GM18520 (cell line): ENCODE measurements at regions not wholly inside any gene's neighbourhood (a gene's known extent, or its start where the extent isn't known, plus 50 kb on each side); places are given as distances from the start of the nearest gene placed in this dataset.

Experiments used
- ATAC-seq: cut with Tn5 transposase; IDR thresholded peaks from one replicate; pipeline ENCODE4 v1.9.1; 2021; ENCODE audit not compliant: unreplicated experiment

GRCh38 chr2:160994141-160995002, 165.9 kb upstream of the TANK start:
- peak; percentile 69 for ATAC-seq

DNA sequence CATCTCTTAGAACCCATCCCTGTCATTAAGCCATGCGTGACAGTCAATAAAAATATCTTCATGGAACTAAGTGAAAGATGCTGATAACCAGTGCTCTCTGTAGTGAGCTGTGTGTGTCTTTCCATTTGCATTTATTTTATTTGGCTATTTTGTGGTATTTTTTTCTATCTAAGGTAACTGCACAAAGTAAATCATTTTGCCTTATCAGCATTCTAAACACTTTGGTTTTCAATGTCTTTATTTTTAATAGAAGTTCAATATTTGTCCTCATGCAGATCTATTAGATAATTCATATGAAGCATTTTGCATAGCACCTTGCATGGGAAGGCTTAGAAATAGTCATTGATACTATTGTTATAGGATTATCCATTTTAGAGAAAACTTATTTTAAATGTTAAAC, 163.6 kb upstream of the TANK start:
- ATAC-seq: no peak

DNA sequence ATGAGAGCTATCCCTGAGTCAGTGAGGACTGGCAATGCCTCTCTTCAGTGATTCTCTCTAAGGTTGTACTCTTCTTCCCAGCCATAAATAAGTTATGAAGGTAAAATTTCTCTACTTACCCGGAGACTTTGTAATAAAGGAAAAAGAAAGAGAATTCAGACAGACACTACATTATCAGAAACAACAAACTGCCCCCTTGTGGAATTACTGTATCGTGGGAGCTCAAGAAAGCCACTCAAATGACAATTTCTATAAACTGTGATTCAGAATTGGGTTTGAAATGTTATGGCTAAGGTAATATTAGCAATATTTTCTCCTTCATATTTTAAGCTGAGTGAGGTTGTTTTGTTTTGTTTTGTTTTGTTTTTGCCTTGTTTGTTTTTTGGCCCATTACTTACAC, 155.8 kb upstream of the TANK start:
- no peak for ATAC-seq

DNA sequence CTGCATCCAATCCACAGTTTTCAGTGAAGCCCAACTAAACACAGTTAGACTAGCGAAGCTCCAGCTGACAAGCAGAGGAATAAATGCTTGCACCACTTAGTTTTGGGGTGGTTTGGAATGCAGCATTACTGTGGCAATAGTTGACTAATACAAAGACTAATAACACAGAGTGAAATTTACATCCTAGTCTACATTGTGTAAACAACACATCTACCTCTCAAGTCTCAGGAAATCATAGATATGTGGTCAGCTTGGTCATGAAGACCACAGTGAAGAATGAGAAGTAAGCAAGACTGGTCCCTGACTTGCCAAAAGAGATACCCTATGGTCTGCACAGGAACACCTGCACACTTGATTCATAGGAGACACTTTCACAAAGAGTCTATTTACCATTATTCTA, 155.1 kb upstream of the TANK start:
- ATAC-seq: no peak

- no peak for ATAC-seq
Measured at GRCh38 chr2:161008311-161008710, 151.9 kb upstream of the TANK start.

DNA sequence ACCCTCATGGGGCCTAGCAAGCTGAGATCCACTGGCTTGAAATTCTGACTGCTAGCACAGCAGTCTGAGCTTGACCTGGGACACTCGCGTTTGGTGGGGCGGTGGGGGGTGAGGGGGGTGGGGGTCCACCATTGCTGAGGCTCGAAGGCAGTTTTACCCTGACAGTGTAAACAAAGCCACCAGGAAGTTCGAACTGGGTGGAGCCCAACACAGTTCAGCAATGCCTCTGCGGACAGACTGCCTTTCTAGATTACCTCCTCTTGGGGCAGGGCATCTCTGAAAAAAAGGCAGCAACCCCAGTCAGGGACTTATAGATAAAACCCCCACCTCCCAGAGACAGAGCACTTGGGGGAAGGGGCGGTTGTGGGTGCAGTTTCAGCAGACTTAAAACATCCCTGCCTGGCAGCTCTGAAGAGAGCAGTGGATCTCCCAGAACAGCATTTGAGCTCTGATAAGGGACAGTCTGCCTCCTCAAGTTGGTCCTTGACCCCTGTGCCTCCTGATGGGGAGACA, 149.7 kb upstream of the TANK start:
- ATAC-seq: no peak

GRCh38 chr2:161017780-161018470, 142.3 kb upstream of the TANK start:
- ATAC-seq: no peak

DNA sequence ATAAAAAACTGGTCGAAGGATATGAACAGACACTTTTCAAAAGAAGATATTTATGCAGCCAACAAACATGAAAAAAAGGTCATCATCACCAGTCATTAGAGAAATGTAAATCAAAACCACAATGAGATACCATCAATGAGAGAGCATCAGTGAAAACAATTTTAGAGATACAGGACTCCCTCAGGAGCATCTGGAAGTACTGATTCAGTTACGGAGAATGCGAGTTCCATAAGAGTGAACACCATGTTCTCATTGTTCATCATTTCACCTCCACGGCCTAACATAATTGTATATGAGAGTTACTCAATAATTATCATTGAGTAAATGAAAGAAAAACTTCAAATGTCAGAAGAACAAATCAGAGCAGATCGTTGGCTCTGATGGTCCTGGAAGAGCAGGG, 140.9 kb upstream of the TANK start:
- no peak for ATAC-seq

DNA sequence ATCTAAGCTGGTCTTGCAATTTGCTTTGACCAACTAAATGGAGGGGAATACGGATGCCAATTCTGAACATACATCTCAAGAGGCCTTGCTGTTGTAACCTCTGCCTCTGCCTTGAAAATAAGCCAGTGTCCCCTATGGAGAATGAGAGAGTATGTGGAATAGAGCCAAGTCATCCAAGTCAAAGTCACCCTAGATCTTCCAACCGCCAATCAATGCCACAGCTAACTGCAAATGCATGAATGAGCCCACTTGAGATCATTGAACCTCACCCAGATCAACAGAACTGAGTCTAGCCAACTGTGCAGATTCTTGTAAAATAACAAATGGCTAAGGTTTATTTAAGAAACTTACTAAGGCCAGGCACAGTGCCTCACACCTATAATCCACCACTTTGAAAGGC, 139.8 kb upstream of the TANK start:
- no peak for ATAC-seq

DNA sequence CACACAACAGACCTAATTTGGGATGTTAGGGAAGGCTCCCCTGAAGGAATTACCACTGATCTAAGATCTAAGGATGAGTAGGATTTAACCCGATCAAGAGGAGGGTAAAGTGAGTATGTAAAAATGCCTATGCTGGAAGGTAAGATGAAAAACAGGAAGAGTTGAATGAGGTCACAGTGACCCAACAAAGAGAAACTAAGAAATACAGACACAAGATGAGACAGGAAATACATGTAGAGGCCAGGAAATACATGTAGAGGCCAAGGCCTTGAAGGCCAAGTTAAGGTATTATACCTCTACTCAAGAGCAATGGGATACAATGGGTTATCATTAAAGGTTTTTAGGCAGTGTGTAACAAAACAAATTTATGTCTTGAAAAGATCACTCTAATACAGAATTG, 131.6 kb upstream of the TANK start:
- ATAC-seq: no peak

- ATAC-seq: no peak
Measured at GRCh38 chr2:161029321-161029720, 130.9 kb upstream of the TANK start.

- no peak for ATAC-seq
Measured at GRCh38 chr2:161030260-161031063, 129.8 kb upstream of the TANK start.

- no peak for ATAC-seq
Measured at GRCh38 chr2:161031511-161031910, 128.7 kb upstream of the TANK start.

DNA sequence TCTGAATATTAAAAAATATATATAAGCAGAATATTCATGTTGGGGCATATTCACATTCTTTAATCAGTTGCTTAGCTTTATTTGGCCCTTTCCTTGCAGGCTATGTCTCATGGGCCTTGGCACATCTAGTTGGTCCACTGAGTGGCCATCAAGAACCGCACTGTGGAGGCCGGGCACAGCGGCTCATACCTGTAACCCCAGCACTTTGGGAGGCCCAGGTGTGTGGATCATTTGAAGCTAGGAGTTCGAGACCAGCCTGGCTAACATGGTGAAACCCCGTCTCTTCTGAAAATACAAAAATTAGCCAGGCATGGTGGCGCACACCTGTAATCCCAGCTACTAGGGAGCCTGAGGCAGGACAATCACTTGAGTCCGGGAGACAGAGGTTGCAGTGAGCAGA, 127.6 kb upstream of the TANK start:
- ATAC-seq: no peak

DNA sequence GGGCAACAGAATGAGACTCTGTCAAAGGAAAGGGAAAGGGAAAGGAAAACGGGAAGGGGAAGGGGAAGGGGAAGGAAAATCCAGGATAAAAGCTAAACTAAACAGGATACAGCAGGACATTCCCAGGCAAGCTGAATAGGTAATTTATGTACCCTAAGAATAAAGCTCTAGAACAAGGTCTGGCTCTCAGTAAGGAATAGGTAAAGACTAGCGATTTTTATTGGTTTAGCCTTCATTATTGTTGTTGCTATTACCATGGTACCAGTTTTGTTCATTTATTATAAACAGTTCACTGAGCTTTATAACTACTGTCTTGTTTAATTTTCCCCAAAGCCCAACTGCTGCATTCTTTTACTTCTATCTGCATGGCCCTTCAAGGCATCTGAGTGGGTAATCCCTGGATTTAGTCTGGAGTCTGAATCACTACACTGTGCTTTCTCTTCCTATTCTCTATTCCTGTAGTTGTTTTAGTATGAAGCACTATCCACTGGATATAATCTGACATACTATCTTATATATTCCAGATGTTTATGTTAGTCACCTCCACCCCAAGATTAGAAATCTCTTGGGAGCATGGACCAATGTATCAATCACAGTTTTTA, 127.1 kb upstream of the TANK start:
- no peak for ATAC-seq

GRCh38 chr2:161036926-161037325, 123.3 kb upstream of the TANK start:
- ATAC-seq: no peak

- no peak for ATAC-seq
Measured at GRCh38 chr2:161039071-161039470, 121.2 kb upstream of the TANK start.

GRCh38 chr2:161041356-161041755, 118.9 kb upstream of the TANK start:
- ATAC-seq: no peak

DNA sequence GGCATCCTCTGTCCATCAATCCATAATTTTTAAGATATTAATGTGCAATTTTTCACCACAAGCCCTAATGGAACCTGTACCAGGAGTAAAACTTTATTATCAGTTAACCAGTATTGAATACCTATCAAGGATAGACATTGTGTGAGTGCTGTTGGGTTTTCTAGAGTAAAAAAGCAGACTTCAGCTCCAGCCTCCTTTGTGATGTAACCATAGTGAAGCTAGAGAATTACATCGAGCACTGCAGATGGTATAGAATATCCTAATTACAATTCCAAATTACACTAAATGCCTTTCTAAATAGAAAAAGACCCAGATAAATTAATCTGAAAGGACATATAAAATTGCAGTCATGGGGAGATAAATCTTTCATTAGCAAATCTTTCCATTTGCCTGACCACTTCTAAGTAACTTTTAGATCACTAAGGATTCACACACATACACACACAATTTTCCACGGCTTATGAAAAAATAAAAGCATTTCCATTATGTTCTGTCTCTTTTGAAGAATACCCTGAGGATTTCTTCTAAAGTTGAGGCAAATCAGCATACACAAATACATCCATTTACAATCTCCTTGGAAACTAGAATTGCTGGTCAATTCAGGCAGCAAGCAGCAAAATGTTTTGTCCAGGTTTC, 117.1 kb upstream of the TANK start:
- no peak for ATAC-seq

DNA sequence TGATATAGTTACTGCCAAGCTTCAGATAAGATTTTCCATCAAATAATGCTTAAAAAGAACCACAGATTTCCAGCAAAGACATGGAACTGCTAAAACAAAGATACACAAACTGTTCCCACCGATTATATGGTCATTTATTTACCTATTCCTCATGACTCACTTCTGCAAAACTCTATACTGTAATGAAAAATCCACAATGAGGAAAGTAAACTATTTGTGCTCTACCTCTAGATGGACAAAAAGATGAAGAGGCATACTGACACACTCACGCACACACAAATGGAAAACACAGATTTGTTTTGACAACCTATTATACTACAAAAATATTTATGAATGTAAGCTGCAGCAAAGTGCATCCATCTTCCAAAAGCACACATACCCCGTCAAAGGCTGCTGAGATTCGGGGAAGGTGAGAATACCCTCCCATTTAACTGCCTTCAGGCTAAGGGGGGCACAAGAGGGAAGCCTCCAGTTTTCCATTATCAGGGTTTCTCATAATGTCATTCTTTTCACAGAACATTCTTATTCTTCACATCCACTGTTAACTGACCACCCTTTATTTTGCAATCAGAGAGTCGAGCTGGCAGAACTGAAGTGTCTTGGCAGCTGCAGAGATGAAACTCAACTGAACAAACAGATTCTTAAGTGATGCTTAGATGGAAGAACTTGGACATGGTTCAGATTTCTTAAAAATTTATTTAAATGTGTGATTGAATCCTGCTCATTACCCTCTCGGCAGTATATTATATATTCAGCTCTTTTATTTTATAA, 115.9 kb upstream of the TANK start:
- no peak for ATAC-seq
